Right atrium auricular region (tissue), 2 donors: ENCODE measurements at regions not wholly inside any gene's neighbourhood (a gene's known extent, or its start where the extent isn't known, plus 50 kb on each side); places are given as distances from the start of the nearest gene placed in this dataset.

ENCODE experiments used
- DNase-seq: peaks from one replicate; pipeline ENCODE4 v3.0.0-alpha.2; 2019; ENCODE audit warnings: low spot score
- H3K27ac ChIP-seq, 2 donors: fragments of 200-600 bp; sonication (generic); 1 replicate in 1 of 2; 2 replicates in 1 of 2; pipeline ENCODE4 v1.5.1; 2016 to 2019
- H3K27me3 ChIP-seq, 2 donors: fragments of 200-600 bp; sonication (generic); one replicate each; pipeline versions ENCODE4 v1.5.1 to v1.6.0; 2017 to 2019
- H3K36me3 ChIP-seq: fragments of 200-600 bp; sonication (generic); one replicate; pipeline ENCODE4 v1.5.1; 2016
- H3K4me1 ChIP-seq, 2 donors: fragments of 200-600 bp; sonication (generic); one replicate each; pipeline versions ENCODE4 v1.5.1 to v1.6.0; 2017 to 2019
- H3K4me3 ChIP-seq, 2 donors: fragments of 200-600 bp; sonication (generic); 1 replicate in 1 of 2; 2 replicates in 1 of 2; pipeline ENCODE4 v1.5.1; 2017 to 2019; ENCODE audit warnings: mild to moderate bottlenecking in 1 of 2, moderate library complexity in 1 of 2
- H3K9me3 ChIP-seq, 2 donors: fragments of 200-600 bp; sonication (generic); one replicate each; pipeline ENCODE4 v1.5.1; 2019
- TF ChIP-seq, protein P1 (sequence below), 2 donors: fragments of 200-600 bp; sonication (generic); IDR thresholded peaks; one replicate each; pipeline ENCODE4 v1.5.1; 2019; ENCODE audit warnings: antibody characterized with exemption in 2 of 2

DNA sequence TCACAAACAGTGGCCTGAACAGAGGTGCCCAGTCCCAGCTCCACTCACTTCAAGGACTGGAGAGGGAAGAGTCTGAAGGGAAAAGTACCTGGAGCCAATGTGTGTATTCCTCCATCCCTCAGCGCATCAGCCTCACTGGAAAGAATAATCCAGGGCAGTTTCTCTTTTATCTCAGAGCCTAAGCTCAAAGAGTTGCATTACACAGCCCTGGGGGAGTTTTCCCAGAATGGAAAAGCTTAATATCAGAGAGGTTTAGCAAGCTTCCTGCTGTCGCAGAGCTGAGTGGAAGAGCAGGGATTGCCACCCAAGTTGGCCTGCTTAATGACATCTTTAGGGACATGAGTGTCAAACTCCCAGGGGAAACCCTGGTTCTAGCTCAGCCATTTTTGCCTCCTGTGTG, 80.4 kb upstream of the MSX1 start:
- no peaks in the 10 kb centered on the region for H3K9me3 ChIP-seq
- TF ChIP-seq, protein P1, sequence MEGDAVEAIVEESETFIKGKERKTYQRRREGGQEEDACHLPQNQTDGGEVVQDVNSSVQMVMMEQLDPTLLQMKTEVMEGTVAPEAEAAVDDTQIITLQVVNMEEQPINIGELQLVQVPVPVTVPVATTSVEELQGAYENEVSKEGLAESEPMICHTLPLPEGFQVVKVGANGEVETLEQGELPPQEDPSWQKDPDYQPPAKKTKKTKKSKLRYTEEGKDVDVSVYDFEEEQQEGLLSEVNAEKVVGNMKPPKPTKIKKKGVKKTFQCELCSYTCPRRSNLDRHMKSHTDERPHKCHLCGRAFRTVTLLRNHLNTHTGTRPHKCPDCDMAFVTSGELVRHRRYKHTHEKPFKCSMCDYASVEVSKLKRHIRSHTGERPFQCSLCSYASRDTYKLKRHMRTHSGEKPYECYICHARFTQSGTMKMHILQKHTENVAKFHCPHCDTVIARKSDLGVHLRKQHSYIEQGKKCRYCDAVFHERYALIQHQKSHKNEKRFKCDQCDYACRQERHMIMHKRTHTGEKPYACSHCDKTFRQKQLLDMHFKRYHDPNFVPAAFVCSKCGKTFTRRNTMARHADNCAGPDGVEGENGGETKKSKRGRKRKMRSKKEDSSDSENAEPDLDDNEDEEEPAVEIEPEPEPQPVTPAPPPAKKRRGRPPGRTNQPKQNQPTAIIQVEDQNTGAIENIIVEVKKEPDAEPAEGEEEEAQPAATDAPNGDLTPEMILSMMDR (IDR thresholded peaks at IDR 0.05), result no peak
- H3K4me1 ChIP-seq, result no peaks in the 10 kb centered on the region
- H3K27ac ChIP-seq, result no peak overlapping the region
- H3K36me3 ChIP-seq, result no peaks in the 10 kb centered on the region
- no peaks in the 10 kb centered on the region for H3K27me3 ChIP-seq
- DNase-seq, result no peak
- no peak overlapping the region for H3K4me3 ChIP-seq

DNA sequence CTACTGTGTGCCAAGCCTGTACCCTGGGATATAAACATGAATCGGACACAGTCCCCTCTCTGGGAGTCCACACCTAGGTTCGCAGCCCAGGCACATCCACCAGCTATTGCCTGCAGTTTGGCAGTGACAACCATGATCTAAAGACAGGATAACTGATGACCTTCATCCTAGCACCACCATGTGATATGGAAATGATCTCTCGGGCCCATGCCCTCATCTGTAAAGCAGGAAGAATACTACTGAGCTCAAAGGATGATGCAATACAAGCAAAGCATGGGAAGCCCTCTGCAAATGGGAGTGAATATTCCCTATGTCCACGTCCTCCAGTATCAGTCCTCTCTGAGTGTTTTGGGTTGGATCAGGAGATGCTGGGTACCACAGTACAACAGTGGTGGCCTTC, 80.9 kb upstream of the MSX1 start:
- Histone ChIP-seq H3K27me3 (no peaks in the 10 kb centered on the region), H3K4me3 (no peak overlapping the region)

DNA sequence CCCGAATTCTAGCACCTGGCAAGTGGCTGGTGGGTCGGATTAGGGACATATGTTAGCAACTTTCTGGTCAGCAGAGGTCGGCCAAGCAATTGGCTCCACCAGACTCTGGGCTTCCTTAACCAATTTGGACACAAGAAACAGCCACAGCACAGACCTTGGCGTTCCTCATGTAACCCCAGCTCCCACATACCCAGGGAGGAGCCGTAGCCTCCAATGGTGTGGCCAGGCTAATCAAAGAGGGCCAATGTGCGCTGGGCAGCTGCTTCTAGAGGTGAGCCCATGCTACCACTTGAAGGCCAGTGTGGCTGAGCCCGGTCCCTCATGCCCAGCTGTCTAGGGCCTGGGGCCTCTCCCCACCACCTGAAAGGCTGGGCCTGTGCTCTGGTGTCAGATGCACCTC, 82.5 kb upstream of the MSX1 start:
- no peaks in the 10 kb centered on the region for H3K4me1 ChIP-seq

More for the DNA sequence above, 80.9 kb upstream of the MSX1 start:
- DNase-seq, result no peak
- Histone ChIP-seq H3K27ac (no peak overlapping the region), H3K36me3 (no peaks in the 10 kb centered on the region), H3K4me1 (no peaks in the 10 kb centered on the region), H3K9me3 (no peaks in the 10 kb centered on the region)
- TF ChIP-seq, protein P1 (IDR thresholded peaks at IDR 0.05), result no peak

DNA sequence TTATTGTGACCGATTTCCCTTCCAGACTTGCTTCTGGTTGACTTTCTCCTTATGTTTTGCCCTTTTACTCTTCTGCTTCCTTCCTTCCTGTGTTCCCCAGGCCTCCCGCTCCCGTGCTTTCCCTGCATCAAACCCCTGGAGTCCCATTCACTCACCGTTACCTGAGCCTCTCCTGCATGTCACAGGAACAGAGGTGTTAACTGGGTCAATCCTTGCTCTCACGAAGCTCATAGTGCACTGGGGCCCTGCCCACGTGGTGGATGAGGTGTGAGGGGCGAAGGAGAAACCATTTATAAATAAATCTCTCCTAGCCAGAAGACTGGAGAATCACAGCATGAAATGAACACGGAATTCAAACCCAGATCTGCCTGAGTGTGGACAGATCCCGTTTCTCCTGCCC, 83.1 kb upstream of the MSX1 start:
- Histone ChIP-seq H3K4me1 (no peaks in the 10 kb centered on the region), H3K9me3 (no peaks in the 10 kb centered on the region), H3K27me3 (no peaks in the 10 kb centered on the region), H3K27ac (no peak overlapping the region), H3K36me3 (no peaks in the 10 kb centered on the region), H3K4me3 (no peak overlapping the region)
- TF ChIP-seq, protein P1 (IDR thresholded peaks at IDR 0.05), result no peak
- DNase-seq, result no peak

More for the DNA sequence above, 82.5 kb upstream of the MSX1 start:
- Histone ChIP-seq H3K27ac (no peak overlapping the region), H3K36me3 (no peaks in the 10 kb centered on the region), H3K9me3 (no peaks in the 10 kb centered on the region), H3K4me3 (no peak overlapping the region), H3K27me3 (no peaks in the 10 kb centered on the region)
- TF ChIP-seq, protein P1 (IDR thresholded peaks at IDR 0.05), result no peak
- DNase-seq, result no peak

DNA sequence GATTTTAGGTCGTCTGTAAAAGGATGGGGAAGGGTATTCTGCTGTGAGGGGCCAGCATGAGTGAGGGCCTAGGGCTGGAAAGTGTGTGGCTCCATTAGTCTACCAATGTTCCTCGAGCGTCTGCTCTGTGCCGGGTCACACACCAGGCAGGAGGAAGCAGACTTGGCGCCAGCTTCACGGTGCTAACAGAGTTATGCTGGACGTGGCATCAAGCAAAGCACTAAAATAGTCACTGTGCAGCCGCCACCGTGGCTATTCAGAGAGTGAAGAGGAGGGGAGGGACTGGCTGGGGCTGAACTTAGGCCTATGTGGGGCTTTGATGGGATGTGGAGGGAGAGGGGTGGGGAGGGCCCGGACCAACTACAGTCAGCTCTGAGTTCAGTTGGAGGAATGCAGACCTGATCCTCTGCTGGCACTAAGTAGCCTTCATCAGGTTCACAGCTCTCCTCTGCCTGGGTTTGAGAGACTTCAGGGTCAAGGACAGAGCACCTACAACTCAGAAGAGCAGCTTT, 83.9 kb upstream of the MSX1 start:
- TF ChIP-seq, protein P1 (IDR thresholded peaks at IDR 0.05), result no peak
- H3K9me3 ChIP-seq, result no peaks in the 10 kb centered on the region
- H3K4me3 ChIP-seq, result no peak overlapping the region
- H3K4me1 ChIP-seq, result no peaks in the 10 kb centered on the region
- no peaks in the 10 kb centered on the region for H3K27me3 ChIP-seq
- H3K36me3 ChIP-seq, result no peaks in the 10 kb centered on the region
- no peak for DNase-seq
- H3K27ac ChIP-seq, result no peak overlapping the region

DNA sequence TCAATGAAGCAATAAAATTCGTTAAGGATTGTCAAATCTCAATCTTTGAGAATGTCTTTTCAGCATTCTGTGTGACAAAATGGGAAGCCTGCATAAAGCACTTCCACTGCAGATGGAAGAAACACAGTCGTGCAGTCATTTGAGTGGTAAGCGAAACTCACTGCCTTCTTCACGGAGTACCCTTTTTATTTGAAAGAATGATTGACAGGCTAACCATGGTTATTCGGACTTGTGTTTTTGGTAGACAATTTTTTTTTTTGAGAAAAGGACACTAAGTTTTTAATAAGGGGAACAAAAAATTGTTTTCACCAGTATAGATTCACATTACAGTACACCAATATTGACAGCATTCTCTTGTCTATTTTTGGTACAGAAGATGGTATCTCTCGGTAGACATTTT, 86.9 kb upstream of the MSX1 start:
- no peaks in the 10 kb centered on the region for H3K4me1 ChIP-seq
- no peaks in the 10 kb centered on the region for H3K27me3 ChIP-seq
- no peak for DNase-seq
- no peak overlapping the region for H3K4me3 ChIP-seq
- H3K36me3 ChIP-seq, result no peaks in the 10 kb centered on the region
- H3K9me3 ChIP-seq, result no peaks in the 10 kb centered on the region
- no peak overlapping the region for H3K27ac ChIP-seq
- TF ChIP-seq, protein P1 (IDR thresholded peaks at IDR 0.05), result no peak
